Chondrocyte (in vitro differentiated cells): ENCODE measurements at regions not wholly inside any gene's neighbourhood (a gene's known extent, or its start where the extent isn't known, plus 50 kb on each side); places are given as distances from the start of the nearest gene placed in this dataset.
"Not testable (repeated sequence)": the region's sequence is repeated elsewhere in the genome, so short reads cannot be mapped to it uniquely, and the experiment has no call there.

Experiments used
- DNase-seq: peaks from one replicate; pipeline ENCODE4 v3.0.0; 2021; ENCODE audit warnings: mixed read lengths, low spot score
- H3K27ac Mint-ChIP-seq: one replicate; pipeline ENCODE4 v1.8.0; 2021; ENCODE audit warnings: mild to moderate bottlenecking, moderate library complexity, mixed read lengths; ENCODE audit not compliant: unreplicated experiment
- H3K27me3 Mint-ChIP-seq: 2 replicates; pipeline ENCODE4 v1.8.0; 2021; ENCODE audit warnings: low read depth, mixed read lengths
- H3K36me3 Mint-ChIP-seq: 2 replicates; pipeline ENCODE4 v1.8.0; 2021; ENCODE audit warnings: low read depth, mixed read lengths
- H3K4me1 Mint-ChIP-seq: 2 replicates; pipeline ENCODE4 v1.8.0; 2021; ENCODE audit warnings: low read depth, mild to moderate bottlenecking, mixed read lengths
- H3K4me3 Mint-ChIP-seq: one replicate; pipeline ENCODE4 v1.8.0; 2021; ENCODE audit warnings: mild to moderate bottlenecking, moderate library complexity, mixed read lengths; ENCODE audit not compliant: unreplicated experiment
- H3K9me3 Mint-ChIP-seq: 2 replicates; pipeline ENCODE4 v1.8.0; 2021; ENCODE audit warnings: low read depth, mixed read lengths
- CTCF ChIP-seq: fragments of 200-600 bp; sonication (generic); IDR thresholded peaks from 2 replicates; pipeline ENCODE4 v1.5.0; 2021; ENCODE audit warnings: antibody characterized with exemption, mild to moderate bottlenecking, moderate library complexity

- Mint-ChIP-seq H3K9me3 (peaks cover 12% of the 10 kb centered on the region), H3K27me3 (no peaks in the 10 kb centered on the region), H3K4me1 (no peaks in the 10 kb centered on the region), H3K4me3 (no peak overlapping the region), H3K36me3 (no peaks in the 10 kb centered on the region), H3K27ac (no peak overlapping the region)
- no peak for TF ChIP-seq CTCF
- DNase-seq = no peak
Observed at GRCh38 chr4:189235599-189235998, 705.1 kb upstream of the FRG1 start.

- H3K27me3 Mint-ChIP-seq, H3K36me3 Mint-ChIP-seq, H3K4me3 Mint-ChIP-seq, DNase-seq, H3K4me1 Mint-ChIP-seq, H3K27ac Mint-ChIP-seq: not testable (repeated sequence)
- H3K9me3 Mint-ChIP-seq = peaks cover 13% of the 10 kb centered on the region
Observed at GRCh38 chr4:189236321-189236720, 704.4 kb upstream of the FRG1 start.

- H3K9me3 Mint-ChIP-seq = peaks cover 19% of the 10 kb centered on the region
Observed at GRCh38 chr4:189237340-189237739, 703.3 kb upstream of the FRG1 start.

GRCh38 chr4:189255636-189256035 is 685.0 kb upstream of the FRG1 start:
- H3K9me3 Mint-ChIP-seq = peaks cover 40% of the 10 kb centered on the region
- H3K4me3 Mint-ChIP-seq = no peak overlapping the region
- H3K27ac Mint-ChIP-seq = no peak overlapping the region
- no peaks in the 10 kb centered on the region for H3K27me3 Mint-ChIP-seq
- no peak for TF ChIP-seq CTCF
- no peak for DNase-seq
- H3K36me3 Mint-ChIP-seq = no peaks in the 10 kb centered on the region
- no peaks in the 10 kb centered on the region for H3K4me1 Mint-ChIP-seq

More at GRCh38 chr4:189237340-189237739, 703.3 kb upstream of the FRG1 start:
- no peaks in the 10 kb centered on the region for H3K36me3 Mint-ChIP-seq
- TF ChIP-seq CTCF = no peak
- no peak overlapping the region for H3K4me3 Mint-ChIP-seq
- peak; percentile 87 for DNase-seq
- H3K4me1 Mint-ChIP-seq = no peaks in the 10 kb centered on the region
- no peaks in the 10 kb centered on the region for H3K27me3 Mint-ChIP-seq
- H3K27ac Mint-ChIP-seq = no peak overlapping the region

DNA sequence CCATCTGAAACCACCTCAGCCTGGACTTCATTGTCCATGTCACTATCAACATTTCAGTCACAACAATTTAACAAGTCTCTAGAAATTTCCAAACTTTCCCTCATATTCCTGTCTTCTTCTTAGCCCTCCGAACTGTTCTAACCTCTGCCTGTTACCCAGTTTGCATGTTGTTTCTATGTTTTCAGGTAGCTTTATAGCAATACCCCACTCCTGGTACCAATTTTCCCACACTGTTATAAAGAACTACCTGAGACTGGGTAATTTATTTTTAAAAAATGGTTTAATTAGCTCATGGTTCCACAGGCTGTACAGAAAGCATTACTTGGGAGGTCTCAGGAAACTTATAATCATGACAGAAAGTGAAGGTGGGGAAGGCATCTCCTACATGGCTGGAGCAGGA is 679.2 kb upstream of the FRG1 start:
- Mint-ChIP-seq H3K9me3 (peaks cover 41% of the 10 kb centered on the region), H3K27me3 (no peaks in the 10 kb centered on the region), H3K27ac (no peak overlapping the region), H3K36me3 (no peaks in the 10 kb centered on the region), H3K4me1 (no peaks in the 10 kb centered on the region), H3K4me3 (no peak overlapping the region)
- no peak for TF ChIP-seq CTCF
- DNase-seq = no peak

GRCh38 chr4:189265515-189265914 is 675.2 kb upstream of the FRG1 start:
- no peak for DNase-seq
- Mint-ChIP-seq H3K9me3 (peaks cover 49% of the 10 kb centered on the region), H3K4me1 (no peaks in the 10 kb centered on the region), H3K36me3 (no peaks in the 10 kb centered on the region), H3K27ac (no peak overlapping the region), H3K27me3 (no peaks in the 10 kb centered on the region), H3K4me3 (no peak overlapping the region)
- no peak for TF ChIP-seq CTCF
